Trophoblast cell (in vitro differentiated cells and primary cell): ENCODE measurements at regions not wholly inside any gene's neighbourhood (a gene's known extent, or its start where the extent isn't known, plus 50 kb on each side); places are given as distances from the start of the nearest gene placed in this dataset.
A peak's percentile ranks its signal among the peaks of the same experiment; 100 is the strongest.

Experiments
- DNase-seq, 2 donors: peaks; one replicate each; pipeline ENCODE4 v3.0.0-alpha.2; 2016
- H2AFZ ChIP-seq: 2 replicates; pipeline ENCODE4 v1.6.1; 2013; ENCODE audit warnings: low read length, moderate library complexity, mild to moderate bottlenecking; ENCODE audit not compliant: insufficient read depth, poor library complexity
- H2AK5ac ChIP-seq: 2 replicates; pipeline ENCODE4 v1.6.1; 2013; ENCODE audit warnings: mild to moderate bottlenecking, low read length
- H2BK120ac ChIP-seq: 2 replicates; pipeline ENCODE4 v1.6.1; 2013; ENCODE audit warnings: low read length, mild to moderate bottlenecking, moderate library complexity; ENCODE audit not compliant: insufficient read depth, poor library complexity
- H2BK12ac ChIP-seq: 2 replicates; pipeline ENCODE4 v1.6.1; 2013; ENCODE audit warnings: mild to moderate bottlenecking, low read length, moderate library complexity
- H2BK5ac ChIP-seq: 2 replicates; pipeline ENCODE4 v1.6.1; 2013; ENCODE audit warnings: low read length, low read depth, moderate library complexity, mild to moderate bottlenecking; ENCODE audit not compliant: poor library complexity
- H3K14ac ChIP-seq: 2 replicates; pipeline ENCODE4 v1.6.1; 2013; ENCODE audit warnings: mild to moderate bottlenecking, low read length
- H3K18ac ChIP-seq: 2 replicates; pipeline ENCODE4 v1.6.1; 2013; ENCODE audit warnings: mild to moderate bottlenecking, low read length
- H3K23ac ChIP-seq: 2 replicates; pipeline ENCODE4 v1.6.1; 2013; ENCODE audit warnings: low read length
- H3K27ac ChIP-seq: 2 replicates; pipeline ENCODE4 v1.5.1; 2013; ENCODE audit warnings: low read depth, mild to moderate bottlenecking, inconsistent platforms, low read length, moderate library complexity
- H3K27me3 ChIP-seq: 2 replicates; pipeline ENCODE4 v1.6.1; 2013; ENCODE audit warnings: inconsistent platforms, mild to moderate bottlenecking, low read length, moderate library complexity; ENCODE audit not compliant: insufficient read depth
- H3K36me3 ChIP-seq, 2 experiments: 1 replicate in 1 of 2; 2 replicates in 1 of 2; pipeline ENCODE4 v1.6.1; 2013; ENCODE audit warnings: low read length in 2 of 2, mild to moderate bottlenecking in 2 of 2, moderate library complexity in 1 of 2; ENCODE audit not compliant: insufficient read depth in 2 of 2, control insufficient read depth in 1 of 2
- H3K4ac ChIP-seq: 2 replicates; pipeline ENCODE4 v1.6.1; 2013; ENCODE audit warnings: low read depth, mild to moderate bottlenecking, low read length, moderate library complexity
- H3K4me1 ChIP-seq, 2 experiments: 1 replicate in 1 of 2; 2 replicates in 1 of 2; pipeline ENCODE4 v1.6.1; 2013; ENCODE audit warnings: low read length in 2 of 2, mild to moderate bottlenecking in 2 of 2, moderate library complexity in 1 of 2; ENCODE audit not compliant: insufficient read depth in 2 of 2, control insufficient read depth in 1 of 2
- H3K4me2 ChIP-seq: 2 replicates; pipeline ENCODE4 v1.6.1; 2013; ENCODE audit warnings: inconsistent platforms, mild to moderate bottlenecking, low read length, moderate library complexity
- H3K4me3 ChIP-seq: 2 replicates; pipeline ENCODE4 v1.5.1; 2013; ENCODE audit warnings: mild to moderate bottlenecking, low read depth, low read length, inconsistent platforms
- H3K79me1 ChIP-seq: one replicate; pipeline ENCODE4 v1.6.1; 2013; ENCODE audit warnings: low read length
- H3K79me2 ChIP-seq: 2 replicates; pipeline ENCODE4 v1.6.1; 2013; ENCODE audit warnings: low read length, mild to moderate bottlenecking; ENCODE audit not compliant: control insufficient read depth, insufficient read depth, poor library complexity
- H3K9ac ChIP-seq: 2 replicates; pipeline ENCODE4 v1.6.1; 2013; ENCODE audit warnings: mild to moderate bottlenecking, low read length
- H3K9me3 ChIP-seq: 2 replicates; pipeline ENCODE4 v1.6.1; 2013; ENCODE audit warnings: low read depth, mild to moderate bottlenecking, control low read depth, inconsistent platforms, low read length; ENCODE audit not compliant: insufficient read depth
- H4K12ac ChIP-seq: 2 replicates; pipeline ENCODE4 v1.6.1; 2013; ENCODE audit warnings: low read depth, mild to moderate bottlenecking, low read length, moderate library complexity
- H4K8ac ChIP-seq: 2 replicates; pipeline ENCODE4 v1.6.1; 2013; ENCODE audit warnings: low read depth, mild to moderate bottlenecking, low read length, moderate library complexity
- H4K91ac ChIP-seq: one replicate; pipeline ENCODE4 v1.6.1; 2013; ENCODE audit warnings: low read depth, mild to moderate bottlenecking, low read length, moderate library complexity
- WGBS: extraction: QIAGEN DNeasy Blood & Tissue Kit; methylation state at CpG from one replicate; pipeline ENCODE4 v1.1.7; 2013; ENCODE audit warnings: missing lambda C conversion rate; ENCODE audit not compliant: insufficient read length, insufficient coverage; ENCODE audit errors: extremely low coverage; 5-methylcytosine and 5-hydroxymethylcytosine counted together

DNA sequence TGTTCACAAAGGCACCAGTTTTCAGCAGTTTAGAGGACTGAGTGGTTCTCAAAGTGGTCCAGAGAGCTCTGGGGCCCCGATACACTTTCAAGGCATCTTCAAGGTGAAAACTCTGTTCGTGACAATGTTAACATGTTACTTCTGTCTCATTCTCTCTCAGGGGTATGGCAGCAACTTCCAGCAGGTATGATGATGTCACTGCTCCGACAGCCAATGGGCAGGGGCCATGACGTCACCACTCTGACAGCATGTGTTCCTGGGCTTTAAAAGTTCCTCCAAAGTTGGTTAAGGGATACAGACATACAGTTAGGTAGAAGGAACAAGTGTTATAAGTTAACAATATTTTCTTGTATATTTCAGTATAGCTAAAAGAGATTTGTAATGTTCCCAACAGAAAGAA lies 87.9 kb downstream of the KLF15 start:
- H3K27me3 ChIP-seq = no peaks in the 10 kb centered on the region
- H2BK120ac ChIP-seq = no peak overlapping the region
- no peak for DNase-seq
- H2AK5ac ChIP-seq = no peak overlapping the region
- no peak overlapping the region for H3K9ac ChIP-seq
- H3K4ac ChIP-seq = no peak overlapping the region
- no peak overlapping the region for H4K8ac ChIP-seq
- WGBS = no CpG with 5 or more reads among the region's 4 CpGs
- H3K14ac ChIP-seq = no peak overlapping the region
- H2BK5ac ChIP-seq = no peak overlapping the region
- no peak overlapping the region for H2AFZ ChIP-seq
- H2BK12ac ChIP-seq = no peak overlapping the region
- peaks cover 11% of the 10 kb centered on the region for H3K79me1 ChIP-seq
- peaks cover 15 to 19% of the 10 kb centered on the region in 2 experiments for H3K4me1 ChIP-seq
- no peak overlapping the region for H4K12ac ChIP-seq
- H3K18ac ChIP-seq = no peak overlapping the region
- H3K79me2 ChIP-seq = peaks cover 3% of the 10 kb centered on the region
- no peak overlapping the region for H3K4me3 ChIP-seq
- H3K36me3 ChIP-seq = no peaks in the 10 kb centered on the region
- no peak overlapping the region for H3K23ac ChIP-seq
- H3K9me3 ChIP-seq = peaks cover 2% of the 10 kb centered on the region
- no peak overlapping the region for H3K4me2 ChIP-seq
- H4K91ac ChIP-seq = no peak overlapping the region
- H3K27ac ChIP-seq = no peak overlapping the region

DNA sequence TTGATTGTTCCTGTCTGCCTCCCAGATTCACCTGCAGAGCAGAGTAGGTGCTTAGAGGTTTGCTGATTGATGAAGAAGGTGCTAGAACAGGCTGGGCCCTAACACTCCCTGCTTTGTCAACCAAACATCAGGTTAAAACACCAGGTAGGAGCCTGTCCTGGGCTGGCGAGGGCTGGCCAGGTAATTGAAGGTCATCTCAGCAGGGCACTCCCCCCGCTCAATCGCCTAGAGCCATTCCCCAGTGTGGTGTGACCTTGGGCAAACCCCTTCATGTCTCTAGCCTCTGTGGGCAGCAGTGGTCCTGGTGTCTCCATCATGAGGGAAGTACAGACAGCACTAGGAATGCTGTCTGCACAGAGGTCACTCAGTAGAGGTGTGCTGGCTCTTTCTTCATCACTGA lies 88.3 kb downstream of the KLF15 start:
- Histone ChIP-seq H3K4me1 (peaks cover 17 to 23% of the 10 kb centered on the region in 2 experiments), H3K14ac (no peak overlapping the region), H3K4me2 (no peak overlapping the region), H3K27ac (no peak overlapping the region), H3K27me3 (no peaks in the 10 kb centered on the region), H3K23ac (no peak overlapping the region), H2AK5ac (no peak overlapping the region), H2AFZ (no peak overlapping the region), H3K79me2 (peaks cover 3% of the 10 kb centered on the region), H2BK12ac (no peak overlapping the region), H3K9ac (no peak overlapping the region), H4K8ac (no peak overlapping the region), H3K18ac (no peak overlapping the region), H2BK120ac (no peak overlapping the region), H3K36me3 (no peaks in the 10 kb centered on the region), H4K91ac (no peak overlapping the region), H3K4me3 (no peak overlapping the region), H3K79me1 (peaks cover 11% of the 10 kb centered on the region), H3K4ac (no peak overlapping the region), H4K12ac (no peak overlapping the region), H3K9me3 (peaks cover 2% of the 10 kb centered on the region), H2BK5ac (no peak overlapping the region)
- no peak for DNase-seq
- WGBS = no CpG with 5 or more reads among the region's 3 CpGs

DNA sequence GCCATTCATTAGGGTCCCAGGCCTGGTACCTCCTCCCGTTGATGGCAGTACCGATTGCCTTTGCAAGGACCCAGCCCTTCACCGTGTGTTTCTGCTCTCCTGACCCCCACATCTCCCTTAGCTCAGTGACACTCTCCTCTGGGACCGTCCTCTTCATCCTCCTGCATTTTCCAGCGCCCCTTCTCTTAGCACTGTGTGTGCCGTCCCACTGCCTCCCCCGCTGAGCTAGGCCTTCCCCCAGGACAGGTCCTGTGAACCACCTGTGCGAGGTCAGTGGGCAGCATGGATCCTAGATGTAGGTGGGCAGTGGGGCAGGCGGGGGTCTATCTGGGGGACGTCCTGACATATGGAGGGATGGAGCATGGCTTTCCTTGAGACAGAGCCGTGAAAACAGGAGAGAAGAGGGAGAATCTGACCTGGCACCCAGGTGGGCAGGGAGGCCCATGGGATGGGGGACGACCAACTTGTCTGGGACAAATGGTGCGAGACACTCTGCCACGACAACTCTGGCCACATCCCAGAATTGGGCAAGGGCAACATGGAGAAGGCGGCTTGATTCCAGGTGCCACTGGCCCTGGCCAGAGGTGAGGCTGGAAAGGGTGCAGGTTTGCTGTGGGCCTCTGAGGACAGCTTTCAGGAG lies 87.7 kb upstream of the ALDH1L1 start:
- H2BK12ac ChIP-seq = peak overlapping the region; percentile 33
- peak overlapping the region; percentile 43 for H2BK5ac ChIP-seq
- no peak overlapping the region for H4K12ac ChIP-seq
- peaks cover 2% of the 10 kb centered on the region for H3K9me3 ChIP-seq
- no peaks in the 10 kb centered on the region for H3K27me3 ChIP-seq
- peak overlapping the region; percentile 56 for H2BK120ac ChIP-seq
- H2AK5ac ChIP-seq = peak overlapping the region; percentile 75
- no peak overlapping the region for H3K4me3 ChIP-seq
- H3K27ac ChIP-seq = peak overlapping the region; percentile 72
- H3K4me1 ChIP-seq = peaks cover 17 to 25% of the 10 kb centered on the region in 2 experiments
- H3K23ac ChIP-seq = no peak overlapping the region
- H2AFZ ChIP-seq = peak overlapping the region; percentile 21
- H3K79me1 ChIP-seq = peaks cover 11% of the 10 kb centered on the region
- peak overlapping the region; percentile 45 for H3K18ac ChIP-seq
- DNase-seq = no peak
- peak overlapping the region; percentile 54 for H3K4me2 ChIP-seq
- H3K9ac ChIP-seq = peak overlapping the region; percentile 14
- WGBS = no CpG with 5 or more reads among the region's 15 CpGs
- H4K8ac ChIP-seq = peak overlapping the region; percentile 51
- H3K14ac ChIP-seq = peak overlapping the region; percentile 25
- no peaks in the 10 kb centered on the region for H3K36me3 ChIP-seq
- H3K79me2 ChIP-seq = peaks cover 3% of the 10 kb centered on the region
- peak overlapping the region; percentile 25 for H4K91ac ChIP-seq
- peak overlapping the region; percentile 10 for H3K4ac ChIP-seq

DNA sequence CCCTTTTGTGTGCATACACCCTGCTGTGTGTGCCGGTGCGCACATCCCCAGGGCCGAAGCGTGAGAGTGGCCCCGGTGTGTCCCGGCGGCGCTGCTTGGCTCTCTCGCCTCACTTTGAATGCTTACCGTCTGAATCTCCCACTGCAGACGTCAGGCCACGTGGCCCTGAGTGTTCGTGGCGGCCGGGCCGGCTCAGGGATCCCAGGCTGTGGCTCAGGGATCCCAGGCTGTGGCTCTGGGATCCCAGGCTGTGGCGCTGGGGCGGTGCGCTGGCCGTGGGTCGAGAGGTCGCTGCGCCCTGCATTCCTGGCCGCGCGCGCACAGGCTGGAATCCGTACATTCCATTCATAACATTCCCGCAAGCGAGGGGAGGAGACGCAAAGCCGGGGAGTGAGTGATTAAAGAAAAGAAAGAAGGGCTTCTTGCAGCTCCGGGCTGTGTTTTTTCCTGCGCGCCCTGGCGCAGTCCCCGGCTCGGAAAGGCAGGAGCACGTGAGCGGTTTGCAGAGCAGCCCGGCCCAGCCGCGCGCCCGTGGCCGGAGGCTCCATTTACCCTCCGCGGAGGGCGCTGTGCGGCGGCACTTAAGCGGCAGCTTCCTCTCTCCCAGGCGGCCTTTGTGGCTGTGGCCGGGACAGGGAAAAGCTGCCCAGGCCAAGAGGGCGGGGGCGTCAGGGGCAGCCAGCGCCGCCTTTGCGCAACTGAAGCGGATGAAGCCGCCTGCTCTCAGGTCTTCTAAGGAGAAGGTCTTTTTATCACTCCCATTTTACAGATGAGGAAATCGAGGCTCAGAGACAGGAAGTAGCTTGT lies 87.0 kb upstream of the ALDH1L1 start:
- Histone ChIP-seq H2AK5ac (peak overlapping the region; percentile 75), H2AFZ (peak overlapping the region; percentile 48), H2BK12ac (peak overlapping the region; percentile 65), H3K14ac (peak overlapping the region; percentile 37), H3K4me3 (peak overlapping the region; percentile 14), H2BK5ac (peak overlapping the region; percentile 43), H4K12ac (no peak overlapping the region), H3K27ac (peak overlapping the region; percentile 72), H3K79me1 (peaks cover 11% of the 10 kb centered on the region), H2BK120ac (peak overlapping the region; percentile 48), H3K9me3 (peaks cover 2% of the 10 kb centered on the region), H4K91ac (peak overlapping the region; percentile 58), H3K4me2 (peak overlapping the region; percentile 54), H4K8ac (peak overlapping the region; percentile 51), H3K79me2 (peaks cover 3% of the 10 kb centered on the region), H3K18ac (peak overlapping the region; percentile 63), H3K4ac (peak overlapping the region; percentile 10), H3K9ac (peak overlapping the region; percentile 14), H3K4me1 (peaks cover 17 to 25% of the 10 kb centered on the region in 2 experiments), H3K27me3 (no peaks in the 10 kb centered on the region), H3K23ac (no peak overlapping the region), H3K36me3 (no peaks in the 10 kb centered on the region)
- no CpG with 5 or more reads among the region's 62 CpGs for WGBS
- DNase-seq = peak; percentile 34 to 65
